K562 (cell line): ENCODE measurements at regions not wholly inside any gene's neighbourhood (a gene's known extent, or its start where the extent isn't known, plus 50 kb on each side); places are given as distances from the start of the nearest gene placed in this dataset.

ENCODE experiments used
- ATAC-seq: fragments of 200-7000 bp; cut with Tn5 transposase; 3 replicates; pipeline ENCODE4 v1.9.1; 2020; ENCODE audit warnings: moderate library complexity
- BruUV-seq: library from RNA; stranded (reverse); fragments of 400-500 nt; replicated peaks from 2 replicates; lab custom pipeline; 2021; lab: Mats Ljungman, UMichigan
- CTCF ChIA-PET: fragments of 300-600 bp; formaldehyde crosslinking; extraction: SDS; loops from one replicate; lab custom pipeline; 2021; ENCODE audit warnings: low intra/inter-chr PET ratio; lab: Yijun Ruan, JAX
- POLR2A ChIA-PET: fragments of 300-600, 350-650 bp; sonication (Branson Sonifier 250); formaldehyde crosslinking; extraction: SDS; loops from one replicate; lab custom pipeline; 2021; ENCODE audit warnings: antibody characterized with exemption, inconsistent platforms; lab: Yijun Ruan, JAX
- DNase-seq, 4 experiments: peaks; one replicate each; pipeline versions ENCODE4 v3.0.0 to v3.0.0-alpha.2; 2011 to 2018; ENCODE audit warnings: low spot score in 3 of 4, mixed read lengths in 3 of 4; ENCODE audit errors: extremely low read depth in 1 of 4
- FAIRE-seq: peaks from 2 replicates; lab custom pipeline; 2011; peaks lifted over from hg19 to GRCh38; lab: Jason Lieb, UNC
- H2AFZ ChIP-seq: 2 replicates; pipeline ENCODE4 v1.6.0; 2011; ENCODE audit warnings: low read depth, low read length, control low read depth, inconsistent platforms
- H3K27ac ChIP-seq: fragments of 200-600 bp; 3 replicates; pipeline ENCODE4 v1.8.0; 2011; ENCODE audit warnings: low read depth, mild to moderate bottlenecking, control low read depth, inconsistent platforms, low read length, moderate library complexity, mixed read lengths; ENCODE audit errors: extremely low read depth
- H3K27me3 ChIP-seq, 2 experiments: fragments of 300-600 bp in 1 of 2; 2 replicates in 1 of 2; 3 replicates in 1 of 2; pipeline versions ENCODE4 v1.6.0 to v1.8.0; 2011; ENCODE audit warnings: inconsistent platforms in 2 of 2, low read length in 2 of 2, mild to moderate bottlenecking in 1 of 2, mixed read lengths in 1 of 2, moderate library complexity in 1 of 2; ENCODE audit not compliant: control insufficient read depth in 2 of 2, insufficient read depth in 2 of 2
- H3K36me3 ChIP-seq: fragments of 300-600 bp; 3 replicates; pipeline ENCODE4 v1.8.0; 2011; ENCODE audit warnings: mild to moderate bottlenecking, low read length, inconsistent platforms; ENCODE audit not compliant: control insufficient read depth, insufficient read depth
- H3K4me1 ChIP-seq, 2 experiments: fragments of 200-600 bp in 1 of 2; replicated peaks in 1 of 2; 2 replicates in 1 of 2; 3 replicates in 1 of 2; pipeline versions ENCODE4 v1.5.1 to v1.8.0; 2011; ENCODE audit warnings: inconsistent platforms in 2 of 2, low read length in 2 of 2, mild to moderate bottlenecking in 1 of 2, mixed read lengths in 1 of 2, moderate library complexity in 1 of 2; ENCODE audit not compliant: control insufficient read depth in 2 of 2, insufficient read depth in 2 of 2
- H3K4me2 ChIP-seq: 2 replicates; pipeline ENCODE4 v1.6.1; 2011; ENCODE audit warnings: low read length, control low read depth, inconsistent platforms, mixed read lengths; ENCODE audit not compliant: insufficient read depth
- H3K4me3 ChIP-seq: fragments of 200-600 bp; sonication (generic), shearing (Covaris generic); 2 replicates; pipeline ENCODE4 v1.5.1; 2016; ENCODE audit warnings: control low read depth, inconsistent platforms
- H3K79me2 ChIP-seq: fragments of 200-600 bp; 3 replicates; pipeline ENCODE4 v1.8.0; 2011; ENCODE audit warnings: low read length, inconsistent platforms; ENCODE audit not compliant: control insufficient read depth, insufficient read depth
- H3K9ac ChIP-seq, 2 experiments: 2 replicates each; pipeline versions ENCODE4 v1.6.0 to v1.6.1; 2011; ENCODE audit warnings: low read depth in 2 of 2, low read length in 2 of 2, control low read depth in 1 of 2, inconsistent platforms in 1 of 2, mild to moderate bottlenecking in 1 of 2, mixed read lengths in 1 of 2; ENCODE audit not compliant: insufficient read depth in 1 of 2
- H3K9me1 ChIP-seq: one replicate; pipeline ENCODE4 v1.6.0; 2011; ENCODE audit warnings: inconsistent platforms, mild to moderate bottlenecking, low read length, moderate library complexity; ENCODE audit not compliant: control insufficient read depth, insufficient read depth
- H3K9me3 ChIP-seq: replicated peaks from 2 replicates; pipeline ENCODE4 v1.5.1; 2011; ENCODE audit warnings: low read depth, low read length, inconsistent platforms; ENCODE audit not compliant: control insufficient read depth, insufficient read depth
- H4K20me1 ChIP-seq: replicated peaks from 2 replicates; pipeline ENCODE4 v1.6.1; 2011; ENCODE audit warnings: low read length, inconsistent platforms, mixed read lengths; ENCODE audit not compliant: control insufficient read depth, insufficient read depth
- OTX1 ChIP-seq: fragments of 450-650 bp; formaldehyde crosslinking; IDR thresholded peaks from 2 replicates; pipeline ENCODE4 v1.4.0; 2022; ENCODE audit warnings: mild to moderate bottlenecking
- ZNF398 ChIP-seq: fragments of 250-450 bp; sonication (Bioruptor Pico); IDR thresholded peaks from 2 replicates; pipeline ENCODE4 v1.8.0; 2021; ENCODE audit warnings: moderate library complexity, mild to moderate bottlenecking, inconsistent platforms
- WGBS: fragments of 100-300 bp; shearing (Covaris generic); methylation state at CpG from one replicate; pipeline ENCODE4 v1.1.6; 2016; ENCODE audit warnings: low coverage, mixed read lengths; ENCODE audit not compliant: insufficient coverage; ENCODE audit errors: missing lambda C conversion rate; 5-methylcytosine and 5-hydroxymethylcytosine counted together
- in situ Hi-C: fragments of 300-500 bp; cut with MboI; formaldehyde crosslinking; loops from 4 replicates; pipeline ENCODE4 v1.15.0; 2018; ENCODE audit warnings: inconsistent platforms, mixed read lengths
- intact Hi-C: fragments of 100-400 bp; cut with micrococcal nuclease; formaldehyde crosslinking; loops from 2 replicates; pipeline ENCODE4 v1.14.2; 2022
- TF ChIP-seq, protein P1 (sequence below): fragments of 450-650 bp; IDR thresholded peaks from 2 replicates; pipeline ENCODE4 v1.6.1; 2017; ENCODE audit warnings: antibody characterized with exemption, mild to moderate bottlenecking

DNA sequence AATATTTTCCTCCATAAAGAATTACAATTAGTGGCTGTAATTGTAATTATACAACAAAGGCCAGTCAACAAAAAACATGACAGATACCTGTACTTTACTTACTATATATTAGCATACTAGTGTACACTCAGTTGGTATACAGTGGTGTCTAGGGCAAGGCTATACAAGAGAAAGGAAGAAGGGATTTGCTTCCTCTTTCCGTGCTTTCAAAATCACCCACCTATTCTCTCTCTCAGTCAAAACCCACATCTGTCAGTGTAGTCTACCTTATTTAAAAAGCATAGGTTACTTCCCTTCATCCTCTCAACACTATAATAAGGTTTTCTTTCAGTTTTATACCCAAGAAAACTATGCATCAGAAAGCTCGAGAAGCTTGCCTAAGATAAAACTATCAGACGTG lies 355.8 kb upstream of the NR5A2 start (continued):
- no peak for TF ChIP-seq ZNF398
- TF ChIP-seq OTX1 (CRISPR knock-in tag), result no peak

GRCh38 chr1:199675937-199676336 lies 351.6 kb upstream of the NR5A2 start:
- ChIA-PET CTCF (no interaction called here), POLR2A (no interaction called here)
- Histone ChIP-seq H3K9me1 (no peaks in the 10 kb centered on the region), H3K79me2 (no peaks in the 10 kb centered on the region), H3K4me3 (no peak overlapping the region), H3K9ac (no peak overlapping the region), H3K27ac (no peak overlapping the region), H3K4me2 (no peak overlapping the region), H3K27me3 (no peaks in the 10 kb centered on the region), H4K20me1 (no peaks in the 10 kb centered on the region), H3K36me3 (no peaks in the 10 kb centered on the region), H3K4me1 (no peaks in the 10 kb centered on the region), H3K9me3 (no peaks in the 10 kb centered on the region), H2AFZ (no peak overlapping the region)
- 0% methylated on average over 3 of the region's 3 CpGs for WGBS
- ATAC-seq, result no peak
- no peak for DNase-seq
- FAIRE-seq, result no peak
- no TSS peak for BruUV-seq
- intact Hi-C loops (no loop called here), in situ Hi-C loops (no loop called here)
- TF ChIP-seq, protein P1, sequence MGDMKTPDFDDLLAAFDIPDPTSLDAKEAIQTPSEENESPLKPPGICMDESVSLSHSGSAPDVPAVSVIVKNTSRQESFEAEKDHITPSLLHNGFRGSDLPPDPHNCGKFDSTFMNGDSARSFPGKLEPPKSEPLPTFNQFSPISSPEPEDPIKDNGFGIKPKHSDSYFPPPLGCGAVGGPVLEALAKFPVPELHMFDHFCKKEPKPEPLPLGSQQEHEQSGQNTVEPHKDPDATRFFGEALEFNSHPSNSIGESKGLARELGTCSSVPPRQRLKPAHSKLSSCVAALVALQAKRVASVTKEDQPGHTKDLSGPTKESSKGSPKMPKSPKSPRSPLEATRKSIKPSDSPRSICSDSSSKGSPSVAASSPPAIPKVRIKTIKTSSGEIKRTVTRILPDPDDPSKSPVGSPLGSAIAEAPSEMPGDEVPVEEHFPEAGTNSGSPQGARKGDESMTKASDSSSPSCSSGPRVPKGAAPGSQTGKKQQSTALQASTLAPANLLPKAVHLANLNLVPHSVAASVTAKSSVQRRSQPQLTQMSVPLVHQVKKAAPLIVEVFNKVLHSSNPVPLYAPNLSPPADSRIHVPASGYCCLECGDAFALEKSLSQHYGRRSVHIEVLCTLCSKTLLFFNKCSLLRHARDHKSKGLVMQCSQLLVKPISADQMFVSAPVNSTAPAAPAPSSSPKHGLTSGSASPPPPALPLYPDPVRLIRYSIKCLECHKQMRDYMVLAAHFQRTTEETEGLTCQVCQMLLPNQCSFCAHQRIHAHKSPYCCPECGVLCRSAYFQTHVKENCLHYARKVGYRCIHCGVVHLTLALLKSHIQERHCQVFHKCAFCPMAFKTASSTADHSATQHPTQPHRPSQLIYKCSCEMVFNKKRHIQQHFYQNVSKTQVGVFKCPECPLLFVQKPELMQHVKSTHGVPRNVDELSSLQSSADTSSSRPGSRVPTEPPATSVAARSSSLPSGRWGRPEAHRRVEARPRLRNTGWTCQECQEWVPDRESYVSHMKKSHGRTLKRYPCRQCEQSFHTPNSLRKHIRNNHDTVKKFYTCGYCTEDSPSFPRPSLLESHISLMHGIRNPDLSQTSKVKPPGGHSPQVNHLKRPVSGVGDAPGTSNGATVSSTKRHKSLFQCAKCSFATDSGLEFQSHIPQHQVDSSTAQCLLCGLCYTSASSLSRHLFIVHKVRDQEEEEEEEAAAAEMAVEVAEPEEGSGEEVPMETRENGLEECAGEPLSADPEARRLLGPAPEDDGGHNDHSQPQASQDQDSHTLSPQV, result no peak
